T-helper 2 cell treated with Interferon-gamma antibody and Interleukin-4, amounts not matched to agents 100 ng/mL and 5 ng/mL, for 36 hours (primary cell): ENCODE measurements at regions not wholly inside any gene's neighbourhood (a gene's known extent, or its start where the extent isn't known, plus 50 kb on each side); places are given as distances from the start of the nearest gene placed in this dataset.

Experiments used
- intact Hi-C: fragments of 100-400 bp; cut with micrococcal nuclease; formaldehyde crosslinking; loops from one replicate; pipeline ENCODE4 v1.15.1; 2023

- intact Hi-C loops = no loop called here
These were observed 104.5 kb downstream of the RBM43 start for GRCh38 chr2:151157000-151157735.

- intact Hi-C loops = no loop called here
These were observed 105.2 kb downstream of the RBM43 start for GRCh38 chr2:151156431-151156830.

GRCh38 chr2:151153601-151154000 is 108.1 kb downstream of the RBM43 start:
- intact Hi-C loops = no loop called here

- intact Hi-C loops = no loop called here
These were observed 111.0 kb downstream of the RBM43 start for GRCh38 chr2:151150331-151151320.

GRCh38 chr2:151138507-151138906 is 123.2 kb downstream of the RBM43 start:
- intact Hi-C loops = no loop called here

- intact Hi-C loops = no loop called here
These were observed 124.1 kb downstream of the RBM43 start for GRCh38 chr2:151137526-151137925.

- intact Hi-C loops = no loop called here
These were observed 141.7 kb downstream of the RBM43 start for GRCh38 chr2:151120011-151120410.

- intact Hi-C loops = no loop called here
These were observed 142.3 kb downstream of the RBM43 start for GRCh38 chr2:151119374-151119773.

- intact Hi-C loops = no loop called here
These were observed 143.4 kb downstream of the RBM43 start for GRCh38 chr2:151118269-151118668.

GRCh38 chr2:151114874-151115273 is 146.8 kb downstream of the RBM43 start:
- intact Hi-C loops = no loop called here

- intact Hi-C loops = no loop called here
These were observed 148.3 kb downstream of the RBM43 start for GRCh38 chr2:151113318-151113717.

GRCh38 chr2:151111599-151112278 is 149.9 kb downstream of the RBM43 start:
- intact Hi-C loops = no loop called here

- intact Hi-C loops = no loop called here
These were observed 154.7 kb downstream of the RBM43 start for GRCh38 chr2:151106805-151107506.

GRCh38 chr2:151103551-151103950 is 158.1 kb downstream of the RBM43 start:
- intact Hi-C loops = no loop called here

GRCh38 chr2:151102226-151102625 is 159.4 kb downstream of the RBM43 start:
- intact Hi-C loops = no loop called here

- intact Hi-C loops = no loop called here
These were observed 162.8 kb downstream of the RBM43 start for GRCh38 chr2:151098841-151099240.

GRCh38 chr2:151097895-151098294 is 163.8 kb downstream of the RBM43 start:
- intact Hi-C loops = no loop called here

- intact Hi-C loops = no loop called here
These were observed 164.5 kb downstream of the RBM43 start for GRCh38 chr2:151097128-151097527.

GRCh38 chr2:151096235-151096634 is 165.4 kb downstream of the RBM43 start:
- intact Hi-C loops = no loop called here

GRCh38 chr2:151095463-151095862 is 166.2 kb downstream of the RBM43 start:
- intact Hi-C loops = no loop called here

- intact Hi-C loops = no loop called here
These were observed 170.1 kb downstream of the RBM43 start for GRCh38 chr2:151091583-151091982.
